Skeletal muscle satellite cell (primary cell): ENCODE measurements at regions not wholly inside any gene's neighbourhood (a gene's known extent, or its start where the extent isn't known, plus 50 kb on each side); places are given as distances from the start of the nearest gene placed in this dataset.
"Not testable (repeated sequence)": the region's sequence is repeated elsewhere in the genome, so short reads cannot be mapped to it uniquely, and the experiment has no call there.

Source experiments
- H3K27me3 ChIP-seq: 2 replicates; pipeline ENCODE4 v1.7.0; 2013; ENCODE audit warnings: low read length; ENCODE audit not compliant: control insufficient read depth, insufficient read depth
- H3K36me3 ChIP-seq: 2 replicates; pipeline ENCODE4 v1.7.0; 2013; ENCODE audit warnings: mild to moderate bottlenecking, control low read depth, low read length; ENCODE audit not compliant: insufficient read depth
- H3K4me1 ChIP-seq: 2 replicates; pipeline ENCODE4 v1.7.0; 2013; ENCODE audit warnings: low read length; ENCODE audit not compliant: control insufficient read depth, insufficient read depth
- H3K4me2 ChIP-seq: 2 replicates; pipeline ENCODE4 v1.7.0; 2013; ENCODE audit warnings: mild to moderate bottlenecking, low read length
- H3K4me3 ChIP-seq: 2 replicates; pipeline ENCODE4 v1.7.0; 2013; ENCODE audit warnings: low read length
- H3K9ac ChIP-seq: 2 replicates; pipeline ENCODE4 v1.7.0; 2013; ENCODE audit warnings: mild to moderate bottlenecking, low read depth, low read length, moderate library complexity
- H3K9me3 ChIP-seq: replicated peaks from 2 replicates; pipeline ENCODE4 v1.7.0; 2013; ENCODE audit warnings: mild to moderate bottlenecking, control low read depth, low read length

- Histone ChIP-seq H3K4me3 (no peak overlapping the region), H3K27me3 (no peaks in the 10 kb centered on the region), H3K36me3 (no peaks in the 10 kb centered on the region), H3K9me3 (no peaks in the 10 kb centered on the region), H3K4me2 (no peak overlapping the region), H3K9ac (no peak overlapping the region), H3K4me1 (no peaks in the 10 kb centered on the region)
These were observed 1698.2 kb downstream of the REEP3 start for GRCh38 chr10:65219444-65219843.

DNA sequence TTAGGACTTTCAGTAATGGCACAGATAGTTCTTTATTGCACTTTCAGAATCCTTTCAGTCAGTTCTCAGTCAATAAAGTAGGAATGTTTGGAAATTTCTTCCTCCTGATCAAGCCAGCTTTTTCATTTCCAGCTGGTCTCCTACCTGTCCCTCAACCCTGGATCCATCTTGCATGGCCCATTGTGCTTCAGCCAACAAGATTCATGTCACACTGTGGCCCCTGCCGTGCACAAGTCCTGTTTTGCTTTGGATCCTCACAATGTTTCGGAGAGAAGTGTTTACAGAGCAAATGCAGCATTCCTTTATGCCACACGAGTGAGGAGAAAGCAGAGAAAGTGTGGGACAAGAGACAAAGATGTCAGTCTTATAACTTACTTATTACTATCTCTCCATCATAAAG lies 1694.7 kb upstream of the LRRTM3 start:
- Histone ChIP-seq H3K27me3 (no peaks in the 10 kb centered on the region), H3K4me2 (no peak overlapping the region), H3K36me3 (no peaks in the 10 kb centered on the region), H3K9me3 (no peaks in the 10 kb centered on the region), H3K4me1 (peaks cover 5% of the 10 kb centered on the region), H3K4me3 (no peak overlapping the region), H3K9ac (no peak overlapping the region)

GRCh38 chr10:65234261-65234660 lies 1691.6 kb upstream of the LRRTM3 start:
- H3K4me3 ChIP-seq: no peak overlapping the region
- no peaks in the 10 kb centered on the region for H3K27me3 ChIP-seq
- H3K4me2 ChIP-seq: no peak overlapping the region
- peaks cover 5% of the 10 kb centered on the region for H3K4me1 ChIP-seq
- H3K36me3 ChIP-seq: no peaks in the 10 kb centered on the region
- H3K9me3 ChIP-seq: no peaks in the 10 kb centered on the region
- H3K9ac ChIP-seq: no peak overlapping the region

DNA sequence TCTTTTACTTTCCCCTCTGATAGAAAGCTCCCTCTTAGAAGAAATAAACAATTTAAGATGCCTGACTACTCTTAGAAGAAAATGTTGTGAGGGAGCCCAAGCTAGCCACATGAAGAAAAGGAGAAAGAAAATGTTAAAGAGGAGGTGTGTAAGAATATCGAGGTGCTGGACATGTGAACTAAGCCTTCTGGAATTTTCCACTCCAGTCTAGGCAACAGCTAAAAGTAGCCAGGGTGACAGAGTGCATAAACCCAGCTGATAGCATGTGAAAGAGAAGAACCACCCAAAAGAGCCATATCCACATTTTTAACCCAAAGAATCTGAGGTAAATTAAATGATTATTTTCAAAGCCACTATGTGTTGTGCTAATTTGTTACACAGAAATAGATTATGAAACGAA lies 1690.6 kb upstream of the LRRTM3 start:
- Histone ChIP-seq H3K27me3 (no peaks in the 10 kb centered on the region), H3K9me3 (no peaks in the 10 kb centered on the region), H3K36me3 (no peaks in the 10 kb centered on the region), H3K4me3 (no peak overlapping the region), H3K4me2 (no peak overlapping the region), H3K4me1 (peaks cover 5% of the 10 kb centered on the region), H3K9ac (no peak overlapping the region)

- no peaks in the 10 kb centered on the region for H3K9me3 ChIP-seq
- H3K27me3 ChIP-seq: no peaks in the 10 kb centered on the region
- peaks cover 5% of the 10 kb centered on the region for H3K4me1 ChIP-seq
- no peak overlapping the region for H3K4me2 ChIP-seq
- H3K9ac ChIP-seq: no peak overlapping the region
- no peaks in the 10 kb centered on the region for H3K36me3 ChIP-seq
- no peak overlapping the region for H3K4me3 ChIP-seq
These were observed 1690.0 kb upstream of the LRRTM3 start for GRCh38 chr10:65235846-65236245.

- H3K4me1 ChIP-seq: no peaks in the 10 kb centered on the region
- H3K9ac ChIP-seq: no peak overlapping the region
- H3K36me3 ChIP-seq: no peaks in the 10 kb centered on the region
- H3K4me3 ChIP-seq: no peak overlapping the region
- no peaks in the 10 kb centered on the region for H3K27me3 ChIP-seq
- no peaks in the 10 kb centered on the region for H3K9me3 ChIP-seq
- H3K4me2 ChIP-seq: no peak overlapping the region
These were observed 1660.3 kb upstream of the LRRTM3 start for GRCh38 chr10:65265451-65265954.

DNA sequence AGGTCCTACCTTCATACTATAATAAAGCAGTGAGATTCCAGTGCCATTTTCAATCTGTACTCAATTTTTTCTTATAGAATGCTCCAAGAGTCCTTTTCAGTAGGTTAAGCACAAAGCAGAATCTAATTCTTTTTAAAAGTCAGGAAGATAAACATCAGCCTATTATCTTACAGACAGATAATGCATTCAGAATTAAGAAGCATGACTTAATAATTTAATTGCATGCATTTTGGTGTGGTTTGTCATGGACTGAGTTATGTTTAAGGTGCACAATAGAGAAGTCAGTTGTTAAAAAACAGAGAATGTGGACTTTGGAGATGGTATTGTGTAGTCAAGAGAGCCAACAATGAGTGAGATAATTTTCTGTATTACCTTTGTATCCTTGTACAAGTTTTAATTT lies 1656.3 kb upstream of the LRRTM3 start:
- H3K27me3 ChIP-seq, H3K36me3 ChIP-seq, H3K4me1 ChIP-seq, H3K9ac ChIP-seq, H3K4me2 ChIP-seq, H3K4me3 ChIP-seq, H3K9me3 ChIP-seq: not testable (repeated sequence)

GRCh38 chr10:65270969-65271368 lies 1654.9 kb upstream of the LRRTM3 start:
- Histone ChIP-seq H3K4me2 (no peak overlapping the region), H3K36me3 (no peaks in the 10 kb centered on the region), H3K4me3 (no peak overlapping the region), H3K4me1 (no peaks in the 10 kb centered on the region), H3K9ac (no peak overlapping the region), H3K9me3 (no peaks in the 10 kb centered on the region), H3K27me3 (no peaks in the 10 kb centered on the region)

- no peaks in the 10 kb centered on the region for H3K27me3 ChIP-seq
- H3K9me3 ChIP-seq: no peaks in the 10 kb centered on the region
- H3K4me3 ChIP-seq: no peak overlapping the region
- no peaks in the 10 kb centered on the region for H3K4me1 ChIP-seq
- H3K36me3 ChIP-seq: no peaks in the 10 kb centered on the region
- no peak overlapping the region for H3K9ac ChIP-seq
- H3K4me2 ChIP-seq: no peak overlapping the region
These were observed 1652.7 kb upstream of the LRRTM3 start for GRCh38 chr10:65273115-65273514.

DNA sequence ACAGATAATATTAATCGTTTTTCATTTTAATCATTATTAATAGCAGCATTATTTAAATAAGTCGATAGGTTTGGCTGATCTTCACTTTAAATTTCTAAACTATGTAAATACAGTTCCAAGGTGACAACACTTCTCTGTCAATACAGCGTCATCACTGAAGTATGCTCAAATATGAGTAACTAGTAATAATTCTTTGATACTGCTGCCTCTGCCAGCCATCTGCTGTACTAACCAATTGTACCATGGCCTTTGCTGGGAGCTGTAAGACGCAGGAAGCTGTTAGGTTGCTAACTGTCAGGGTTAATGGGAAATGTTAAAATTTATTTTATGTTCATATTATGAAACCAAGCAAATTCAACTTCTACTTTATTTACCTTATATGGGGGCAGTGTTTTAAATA lies 1650.5 kb upstream of the LRRTM3 start:
- Histone ChIP-seq H3K36me3 (no peaks in the 10 kb centered on the region), H3K4me1 (no peaks in the 10 kb centered on the region), H3K9ac (no peak overlapping the region), H3K4me3 (no peak overlapping the region), H3K27me3 (no peaks in the 10 kb centered on the region), H3K4me2 (no peak overlapping the region), H3K9me3 (no peaks in the 10 kb centered on the region)

- H3K4me2 ChIP-seq: no peak overlapping the region
- no peak overlapping the region for H3K4me3 ChIP-seq
- H3K9me3 ChIP-seq: no peaks in the 10 kb centered on the region
- H3K4me1 ChIP-seq: no peaks in the 10 kb centered on the region
- no peaks in the 10 kb centered on the region for H3K27me3 ChIP-seq
- H3K36me3 ChIP-seq: no peaks in the 10 kb centered on the region
- no peak overlapping the region for H3K9ac ChIP-seq
These were observed 1641.3 kb upstream of the LRRTM3 start for GRCh38 chr10:65284495-65285041.

GRCh38 chr10:65285726-65286125 lies 1640.1 kb upstream of the LRRTM3 start:
- not testable (repeated sequence) for H3K4me1 ChIP-seq, H3K4me3 ChIP-seq, H3K36me3 ChIP-seq, H3K9ac ChIP-seq, H3K4me2 ChIP-seq, H3K9me3 ChIP-seq, H3K27me3 ChIP-seq
